Liver (tissue), 3 donors: ENCODE measurements at regions not wholly inside any gene's neighbourhood (a gene's known extent, or its start where the extent isn't known, plus 50 kb on each side); places are given as distances from the start of the nearest gene placed in this dataset.

Experiments
- TF ChIP-seq, protein P1 (sequence below): IDR thresholded peaks from 2 replicates; pipeline ENCODE4 v1.6.1; 2016; ENCODE audit warnings: antibody characterized with exemption
- TF ChIP-seq, protein P2 (sequence below): fragments of 150-350 bp; IDR thresholded peaks from 2 replicates; pipeline ENCODE4 v1.5.1; 2017; ENCODE audit warnings: improper control_type of control experiment, low read depth, low read length; ENCODE audit not compliant: missing input control
- donor health status: healthy.
- donor health status: healthy.

DNA sequence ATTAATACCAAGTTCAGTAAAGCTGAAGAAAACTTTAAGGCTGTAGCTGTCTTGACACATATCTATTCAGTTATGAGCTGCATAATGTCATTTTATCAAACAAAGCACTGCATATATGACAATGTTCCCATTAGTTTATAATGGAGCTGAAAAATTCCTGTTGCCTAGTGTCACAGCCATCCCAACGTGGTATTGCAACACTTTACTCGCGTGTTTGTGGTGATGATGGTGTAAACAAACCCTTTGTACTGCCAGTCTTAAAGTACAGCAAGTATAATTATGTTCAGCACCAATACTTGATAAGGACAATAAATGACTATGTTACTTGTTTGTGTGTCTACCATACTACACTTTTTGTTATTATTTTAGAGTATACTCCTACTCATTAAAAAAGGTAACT, 1415.6 kb upstream of the PCDH7 start:
- TF ChIP-seq, protein P1, sequence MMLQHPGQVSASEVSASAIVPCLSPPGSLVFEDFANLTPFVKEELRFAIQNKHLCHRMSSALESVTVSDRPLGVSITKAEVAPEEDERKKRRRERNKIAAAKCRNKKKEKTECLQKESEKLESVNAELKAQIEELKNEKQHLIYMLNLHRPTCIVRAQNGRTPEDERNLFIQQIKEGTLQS: no peak
- TF ChIP-seq, protein P2, sequence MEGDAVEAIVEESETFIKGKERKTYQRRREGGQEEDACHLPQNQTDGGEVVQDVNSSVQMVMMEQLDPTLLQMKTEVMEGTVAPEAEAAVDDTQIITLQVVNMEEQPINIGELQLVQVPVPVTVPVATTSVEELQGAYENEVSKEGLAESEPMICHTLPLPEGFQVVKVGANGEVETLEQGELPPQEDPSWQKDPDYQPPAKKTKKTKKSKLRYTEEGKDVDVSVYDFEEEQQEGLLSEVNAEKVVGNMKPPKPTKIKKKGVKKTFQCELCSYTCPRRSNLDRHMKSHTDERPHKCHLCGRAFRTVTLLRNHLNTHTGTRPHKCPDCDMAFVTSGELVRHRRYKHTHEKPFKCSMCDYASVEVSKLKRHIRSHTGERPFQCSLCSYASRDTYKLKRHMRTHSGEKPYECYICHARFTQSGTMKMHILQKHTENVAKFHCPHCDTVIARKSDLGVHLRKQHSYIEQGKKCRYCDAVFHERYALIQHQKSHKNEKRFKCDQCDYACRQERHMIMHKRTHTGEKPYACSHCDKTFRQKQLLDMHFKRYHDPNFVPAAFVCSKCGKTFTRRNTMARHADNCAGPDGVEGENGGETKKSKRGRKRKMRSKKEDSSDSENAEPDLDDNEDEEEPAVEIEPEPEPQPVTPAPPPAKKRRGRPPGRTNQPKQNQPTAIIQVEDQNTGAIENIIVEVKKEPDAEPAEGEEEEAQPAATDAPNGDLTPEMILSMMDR: no peak
